ENCODE measurements at regions not wholly inside any gene's neighbourhood (a gene's known extent, or its start where the extent isn't known, plus 50 kb on each side); places are given as distances from the start of the nearest gene placed in this dataset.

- FAIRE-seq, result no peak
Observed at GRCh38 chr4:1508161-1509160, 102.2 kb upstream of the NKX1-1 start.

DNA sequence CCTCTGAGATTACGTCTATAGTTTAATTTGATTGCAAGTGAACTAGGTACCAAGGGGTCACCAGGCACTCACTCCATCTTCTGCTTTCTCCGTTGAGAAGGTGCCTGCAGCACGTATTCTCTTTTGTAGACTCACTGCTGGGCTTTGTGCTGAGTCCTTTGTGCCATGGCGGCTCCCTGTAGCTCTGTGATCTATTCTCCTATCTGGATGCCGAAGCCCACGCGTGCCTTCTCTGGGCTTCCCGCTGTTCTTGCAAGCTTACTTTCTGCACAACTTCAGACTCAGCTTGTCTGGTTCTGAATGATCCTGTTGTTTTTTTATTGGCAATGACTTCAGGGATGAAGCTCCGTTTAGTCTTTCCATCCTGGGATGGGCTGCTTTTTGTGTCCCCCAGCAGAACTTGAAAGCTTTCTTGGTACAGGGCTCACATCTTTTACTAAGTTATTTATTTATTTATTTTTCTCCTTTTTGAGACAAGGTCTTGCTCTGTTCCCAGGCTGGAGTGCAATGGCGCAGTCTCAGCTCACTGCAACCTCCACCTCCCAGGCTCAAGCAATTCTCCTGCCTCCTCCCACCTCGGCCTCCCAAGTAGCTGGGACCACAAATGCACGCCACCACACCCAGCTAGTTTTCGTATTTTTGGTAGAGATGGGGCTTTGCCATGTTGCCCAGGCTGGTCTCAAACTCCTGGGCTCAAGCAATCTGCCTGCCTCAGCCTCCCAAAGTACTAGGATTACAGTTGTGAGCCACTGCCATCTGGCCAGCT lies 100.9 kb upstream of the NKX1-1 start:
- FAIRE-seq, result no peak

DNA sequence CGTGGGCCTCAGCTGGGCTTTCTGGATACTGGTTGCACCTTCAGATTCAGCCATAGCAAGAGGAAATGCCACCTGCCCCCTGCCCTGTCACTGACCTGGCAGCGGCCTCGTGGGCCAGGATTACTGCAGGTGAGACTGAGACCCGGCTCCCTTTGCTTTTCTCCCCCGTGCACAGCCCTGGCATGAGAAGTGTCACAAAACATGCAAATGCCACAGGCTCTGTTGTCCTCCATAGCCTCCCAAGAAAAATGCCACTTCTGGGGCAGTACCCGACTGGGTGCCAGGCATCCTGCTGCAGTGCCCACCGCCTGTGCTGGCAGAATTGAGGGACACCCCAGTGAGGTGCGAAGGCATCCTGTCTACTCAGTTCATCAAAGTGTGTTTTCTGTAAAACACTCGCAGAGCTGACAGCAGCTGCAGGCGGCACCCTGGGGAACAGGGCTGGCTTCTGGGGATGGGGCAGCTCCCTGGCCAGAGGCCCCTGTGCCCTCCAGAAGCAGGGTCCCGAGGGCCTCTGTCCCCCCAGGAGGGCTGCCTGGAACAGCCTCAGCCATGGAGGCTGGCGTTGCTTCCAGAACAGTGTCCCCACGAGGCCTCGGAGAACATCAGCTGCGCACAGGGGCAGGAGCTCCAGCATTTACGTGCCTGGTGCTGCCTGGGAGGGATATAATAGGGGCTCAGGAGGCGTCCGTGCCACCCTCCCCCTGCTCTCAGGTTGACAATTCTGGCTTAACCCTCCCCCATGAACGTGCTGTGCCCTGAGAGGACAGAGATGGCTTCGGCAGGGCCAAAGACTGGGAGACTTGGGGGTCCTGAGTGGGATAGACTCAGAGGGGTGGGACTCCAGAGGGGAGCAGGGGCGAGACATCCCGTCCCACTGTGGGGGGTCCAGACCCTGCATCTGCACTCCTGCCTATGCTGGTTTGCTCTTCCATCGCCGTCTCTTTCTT lies 99.5 kb upstream of the NKX1-1 start:
- no peak for FAIRE-seq

DNA sequence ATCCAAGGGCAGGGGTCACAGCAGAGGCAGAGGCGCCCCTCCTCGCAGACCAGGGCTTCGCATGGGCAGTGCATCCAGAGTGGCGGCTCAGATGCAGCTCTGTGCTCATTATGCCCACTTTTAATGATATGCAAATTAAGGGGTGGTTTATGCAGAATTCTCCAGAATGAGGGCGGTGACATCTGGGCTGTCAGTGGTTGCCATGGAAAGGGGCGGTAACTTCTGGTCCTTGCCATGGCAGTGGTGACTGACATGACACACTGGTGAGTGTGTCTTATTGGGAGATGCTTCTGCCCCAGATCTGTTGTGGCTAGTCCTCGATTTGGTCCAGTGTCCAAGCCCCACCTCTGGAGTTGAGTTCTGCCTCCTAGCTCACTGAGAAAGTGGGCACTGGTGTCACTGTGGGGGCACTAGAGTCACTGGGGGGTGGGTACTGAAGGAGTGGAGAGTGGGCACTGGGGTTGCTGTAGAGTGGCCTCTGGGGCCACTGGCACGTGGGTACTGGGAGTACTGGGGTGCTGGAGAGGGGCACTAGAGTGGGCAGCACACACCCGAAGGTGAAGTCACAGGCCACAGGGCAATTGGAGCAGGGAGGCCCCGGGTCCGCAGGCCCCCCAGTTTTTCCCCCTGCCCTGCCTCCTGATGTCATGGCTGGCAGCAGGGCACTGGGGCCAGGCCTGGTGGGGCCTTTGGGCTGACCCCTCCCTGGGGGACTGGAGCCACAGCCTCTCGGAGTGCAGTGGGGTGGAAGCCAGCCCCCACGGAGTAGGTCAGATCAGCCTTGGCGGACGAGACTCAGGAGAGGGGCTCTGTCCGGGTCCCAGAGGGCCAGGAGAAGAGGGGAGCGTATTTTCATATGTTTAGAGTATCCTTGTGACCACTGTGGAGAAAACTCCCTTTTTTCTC lies 98.6 kb upstream of the NKX1-1 start:
- no peak for FAIRE-seq

GRCh38 chr4:1503583-1504471 lies 97.6 kb upstream of the NKX1-1 start:
- FAIRE-seq, result no peak

DNA sequence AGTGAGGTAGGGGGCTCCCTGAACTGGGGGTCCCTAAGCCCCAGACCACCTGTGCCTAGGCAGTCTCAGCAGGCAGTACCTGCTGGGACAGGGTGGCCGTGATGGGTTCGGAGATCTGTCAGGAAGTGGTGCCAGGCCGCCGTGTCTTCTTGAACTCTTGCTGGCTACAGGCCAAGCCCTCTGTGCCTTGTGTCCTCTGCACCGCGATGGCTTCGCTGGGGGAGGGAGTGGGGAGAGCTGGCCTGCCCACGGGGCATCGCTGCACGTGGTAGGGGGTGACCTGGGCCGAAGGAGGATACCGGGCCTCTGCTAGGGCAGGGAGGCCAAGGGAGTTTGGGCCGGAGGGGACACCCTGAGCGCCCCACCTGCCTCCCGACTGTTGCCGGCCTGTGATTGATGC lies 96.7 kb upstream of the NKX1-1 start:
- no peak for FAIRE-seq

- no peak for FAIRE-seq
Observed at GRCh38 chr4:1502501-1502886, 96.3 kb upstream of the NKX1-1 start.

GRCh38 chr4:1501754-1502500 lies 95.7 kb upstream of the NKX1-1 start:
- no peak for FAIRE-seq

DNA sequence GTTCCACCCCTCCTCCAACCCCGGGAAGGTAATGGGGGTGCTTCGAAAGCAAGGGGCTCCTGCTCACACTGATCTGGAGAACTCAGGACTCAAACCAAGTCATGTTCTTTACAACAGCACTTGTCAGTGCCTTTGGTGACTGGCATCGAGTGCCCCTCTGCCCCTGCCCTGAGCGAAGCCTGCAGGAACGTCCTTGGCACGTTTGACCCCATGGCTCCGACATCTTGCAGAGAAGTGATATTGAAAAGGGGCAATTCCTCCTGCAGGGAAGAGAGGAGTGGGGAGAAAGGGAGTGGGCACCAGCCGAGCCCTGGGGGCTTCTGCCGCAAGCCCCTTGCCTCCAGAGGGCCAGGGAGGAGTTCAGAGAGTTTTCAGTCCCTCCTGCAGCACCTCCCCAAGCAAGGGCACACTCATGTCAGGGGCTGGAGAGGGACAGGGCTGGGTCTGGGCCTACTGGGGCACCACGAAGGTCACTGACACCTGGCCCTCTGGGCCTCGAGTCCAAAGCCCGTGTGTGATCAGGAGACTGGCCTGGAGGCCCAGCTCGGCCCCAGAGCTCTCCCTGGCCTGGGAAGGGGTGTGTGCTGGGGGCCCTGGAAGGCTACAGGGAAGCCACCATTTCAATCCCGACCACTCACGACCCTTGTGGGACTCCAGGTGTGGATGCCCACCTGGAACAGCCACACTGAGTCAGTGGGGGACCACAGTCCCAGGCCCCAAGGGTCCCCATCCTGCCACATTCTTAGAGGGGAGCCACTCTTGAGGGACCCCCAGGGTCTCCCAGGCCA lies 94.9 kb upstream of the NKX1-1 start:
- no peak for FAIRE-seq

- no peak for FAIRE-seq
Observed at GRCh38 chr4:1500231-1500965, 94.2 kb upstream of the NKX1-1 start.

DNA sequence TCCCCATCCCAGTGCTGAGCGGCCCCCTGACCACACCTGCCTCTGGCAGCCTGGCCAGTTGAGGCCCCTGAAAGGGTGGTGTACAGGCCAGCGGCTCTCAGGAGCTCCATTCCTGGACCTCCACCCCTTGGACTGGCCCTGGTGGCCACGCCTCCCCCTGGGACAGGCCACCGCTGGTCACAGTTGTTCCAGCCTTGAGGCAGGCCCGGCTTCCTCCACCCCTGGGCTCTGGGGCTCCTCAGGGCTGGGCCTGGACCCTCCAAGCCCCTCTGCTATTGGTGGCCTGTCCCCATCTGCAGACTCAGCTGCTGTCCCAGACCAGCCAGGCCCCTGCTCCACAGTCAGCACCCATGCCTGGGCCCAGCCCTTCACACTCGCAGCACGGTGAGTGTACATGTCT lies 93.2 kb upstream of the NKX1-1 start:
- no peak for FAIRE-seq

GRCh38 chr4:1497189-1497801 lies 91.1 kb upstream of the NKX1-1 start:
- no peak for FAIRE-seq

GRCh38 chr4:1496116-1496642 lies 89.9 kb upstream of the NKX1-1 start:
- no peak for FAIRE-seq

- FAIRE-seq, result no peak
Observed at GRCh38 chr4:1495416-1496115, 89.3 kb upstream of the NKX1-1 start.

DNA sequence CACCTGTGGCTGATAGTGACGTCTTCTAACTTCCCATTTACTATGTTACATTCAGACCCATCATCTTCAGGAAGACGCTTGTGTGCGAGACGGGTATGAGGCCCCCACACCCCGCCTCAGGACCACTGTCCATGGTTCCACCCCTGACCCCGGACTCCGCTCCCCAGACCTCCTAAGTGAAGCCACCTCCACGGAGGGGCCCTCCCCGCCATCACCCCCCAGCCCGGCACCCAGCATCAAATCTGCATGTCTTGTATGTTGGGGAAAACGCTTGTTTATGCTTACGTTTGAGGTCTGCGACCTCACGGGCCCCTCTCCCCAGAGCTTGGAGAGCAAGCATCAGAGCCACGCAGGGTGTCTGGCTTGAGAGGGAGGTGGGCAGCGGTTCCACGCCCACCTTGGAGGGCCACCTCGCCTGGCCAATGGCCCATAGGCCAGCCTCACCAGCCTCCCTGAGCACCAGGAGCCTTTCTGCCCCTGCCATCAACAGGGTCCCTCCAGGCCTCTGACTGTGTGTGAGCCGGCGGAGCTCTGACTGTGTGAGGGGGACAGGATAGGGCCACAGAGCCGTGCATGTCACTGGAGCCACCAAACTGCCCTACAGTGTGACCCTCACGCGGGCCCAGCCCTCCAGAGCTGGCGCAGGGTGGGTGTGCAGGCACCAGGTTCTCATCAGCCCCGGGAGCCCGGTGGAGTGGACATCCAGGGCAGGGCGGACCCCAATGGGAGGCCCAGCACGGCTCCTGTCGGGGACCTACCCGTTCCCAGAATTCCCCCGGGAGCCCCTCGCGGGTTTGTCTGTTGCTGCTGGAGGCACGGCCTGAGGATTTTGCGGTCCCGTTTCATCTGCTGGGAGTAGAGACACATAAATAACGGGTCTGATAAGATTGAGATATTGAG lies 88.4 kb upstream of the NKX1-1 start:
- no peak for FAIRE-seq

All from TTC549 (cell line).